HG03571 (cell line): ENCODE measurements at regions not wholly inside any gene's neighbourhood (a gene's known extent, or its start where the extent isn't known, plus 50 kb on each side); places are given as distances from the start of the nearest gene placed in this dataset.
"Not testable (repeated sequence)": the region's sequence is repeated elsewhere in the genome, so short reads cannot be mapped to it uniquely, and the experiment has no call there.

Experiments used
- ATAC-seq: cut with Tn5 transposase; IDR thresholded peaks from one replicate; pipeline ENCODE4 v1.9.1; 2021; ENCODE audit not compliant: unreplicated experiment

DNA sequence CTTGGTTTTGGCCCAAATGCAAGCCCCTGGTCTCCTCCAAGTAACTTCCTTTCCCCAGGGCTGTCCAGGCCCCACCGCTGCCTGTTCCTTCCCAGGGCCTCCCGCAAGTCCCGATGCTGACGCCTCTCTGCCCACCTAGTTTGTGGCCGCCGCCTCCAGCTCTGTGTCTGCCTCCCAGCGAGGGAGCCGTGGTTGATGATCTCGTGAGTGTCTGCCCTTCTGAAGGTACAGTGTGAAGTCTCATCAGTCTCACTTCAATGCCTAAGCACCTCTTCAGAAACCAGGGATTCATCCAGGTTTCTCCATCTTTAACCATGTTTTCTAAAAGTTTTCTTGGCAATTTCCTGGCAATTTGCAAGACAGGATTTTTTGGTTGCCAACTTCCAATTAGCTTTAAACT is 127.5 kb downstream of the TMEM121 start:
- not testable (repeated sequence) for ATAC-seq

DNA sequence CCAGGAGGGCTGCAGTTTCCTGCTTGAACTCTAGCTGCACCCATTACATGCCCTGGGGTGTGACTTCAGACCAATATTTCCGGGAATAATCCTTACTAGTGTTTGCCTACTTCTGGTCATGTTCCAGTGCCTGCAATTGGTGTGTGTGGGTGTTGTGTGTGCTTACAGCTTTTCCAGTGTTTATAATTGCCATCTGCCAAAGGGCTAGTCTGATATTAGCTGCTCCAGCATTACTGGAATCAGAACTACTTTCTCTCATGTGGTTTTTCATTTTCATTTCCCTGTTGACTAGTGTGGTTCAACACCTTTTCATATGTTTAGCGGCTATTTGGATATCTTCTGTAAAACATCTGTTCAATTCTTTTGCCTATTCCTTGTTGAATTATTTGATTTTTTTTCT is 132.9 kb downstream of the TMEM121 start:
- not testable (repeated sequence) for ATAC-seq

DNA sequence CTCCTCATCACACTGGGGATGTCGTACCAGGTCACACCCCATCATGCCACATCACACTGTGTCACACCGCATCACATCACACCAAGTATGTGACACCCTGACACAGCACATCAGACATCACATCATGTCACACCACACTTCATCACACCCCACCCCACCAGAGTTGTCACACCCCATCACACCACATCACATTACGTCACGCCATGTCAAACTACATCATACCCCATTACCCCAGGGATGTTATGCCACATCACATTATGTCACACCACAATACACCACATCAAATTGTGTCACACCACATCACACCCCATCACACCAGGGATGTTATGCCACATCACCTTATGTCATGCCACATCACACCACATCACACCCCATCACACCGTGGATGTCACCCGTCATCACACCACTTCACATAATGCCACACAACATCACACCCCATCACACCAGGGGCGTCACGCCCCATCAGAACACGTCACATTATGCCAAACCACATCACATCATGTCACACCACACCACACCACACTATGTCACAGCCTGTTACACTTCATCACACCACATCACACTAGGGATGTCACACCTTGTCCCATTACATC is 133.6 kb downstream of the TMEM121 start:
- no peak for ATAC-seq

DNA sequence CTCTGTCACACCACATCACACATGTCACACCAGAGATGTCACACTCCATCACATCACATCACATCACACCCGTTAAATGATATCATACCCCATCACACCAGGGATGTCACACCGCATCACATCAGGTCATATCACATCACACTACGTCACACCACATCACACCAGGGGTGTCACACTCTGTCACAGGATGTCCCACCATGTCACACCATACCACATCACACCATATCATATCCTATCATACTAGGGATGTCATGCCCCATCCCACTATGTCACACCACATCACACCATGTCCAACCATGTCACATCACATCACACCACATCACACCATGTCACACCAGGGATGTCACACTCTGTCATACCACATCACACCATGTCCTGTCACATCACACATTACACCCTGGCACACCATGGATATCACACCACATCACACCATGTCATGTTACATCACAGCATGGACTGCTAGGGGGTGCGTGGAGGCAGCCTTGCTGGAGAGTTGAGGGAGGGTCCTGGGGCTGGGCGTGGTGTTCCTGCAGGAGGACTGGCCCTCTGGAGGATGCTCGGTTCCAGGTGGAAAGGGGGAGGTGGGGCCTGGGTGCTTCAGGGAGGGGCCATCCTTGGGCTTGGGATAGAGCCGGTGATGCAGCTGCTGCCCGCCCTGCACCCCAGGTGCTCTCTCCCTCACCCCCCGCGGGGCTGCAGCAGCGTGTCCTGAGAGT is 134.6 kb downstream of the TMEM121 start:
- no peak for ATAC-seq

DNA sequence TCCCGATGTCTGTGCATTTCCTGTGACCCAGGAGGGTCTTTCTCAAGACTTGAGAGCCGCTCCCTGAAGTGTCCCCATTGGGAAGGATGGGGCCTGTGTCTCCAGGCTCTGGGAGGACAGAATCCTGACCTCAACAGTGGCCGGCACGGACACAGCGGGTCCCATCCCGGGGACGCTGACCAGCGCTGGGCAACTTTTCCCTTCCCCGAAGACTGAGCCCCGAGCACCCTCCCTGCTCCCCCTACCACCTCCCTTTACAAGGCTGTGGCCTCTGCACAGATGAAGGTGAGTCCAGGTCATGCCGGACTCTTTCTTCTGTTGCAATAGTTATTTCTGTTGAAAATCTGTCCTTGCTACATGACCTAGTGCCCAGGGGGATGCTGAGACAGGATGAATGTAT is 135.7 kb downstream of the TMEM121 start:
- not testable (repeated sequence) for ATAC-seq

DNA sequence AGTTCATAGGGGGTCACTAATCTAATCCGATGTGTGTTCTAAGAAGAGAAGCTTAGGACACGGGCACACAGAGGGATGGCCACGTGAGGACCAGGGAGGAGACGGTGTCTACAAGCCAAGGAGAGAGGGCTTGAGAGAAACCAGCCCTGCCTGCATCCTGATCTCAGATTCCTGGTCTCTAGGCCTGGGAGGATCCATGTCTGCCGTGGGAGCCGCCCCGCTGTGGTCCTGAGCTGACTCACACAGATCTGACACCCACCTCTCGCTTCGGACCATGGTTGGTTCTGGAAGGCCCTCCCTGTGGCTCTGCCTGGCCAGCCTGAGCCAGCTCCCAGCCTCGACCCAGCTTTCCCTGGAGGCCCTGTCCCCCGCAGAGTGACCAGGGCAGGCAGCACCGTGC is 136.2 kb downstream of the TMEM121 start:
- not testable (repeated sequence) for ATAC-seq

DNA sequence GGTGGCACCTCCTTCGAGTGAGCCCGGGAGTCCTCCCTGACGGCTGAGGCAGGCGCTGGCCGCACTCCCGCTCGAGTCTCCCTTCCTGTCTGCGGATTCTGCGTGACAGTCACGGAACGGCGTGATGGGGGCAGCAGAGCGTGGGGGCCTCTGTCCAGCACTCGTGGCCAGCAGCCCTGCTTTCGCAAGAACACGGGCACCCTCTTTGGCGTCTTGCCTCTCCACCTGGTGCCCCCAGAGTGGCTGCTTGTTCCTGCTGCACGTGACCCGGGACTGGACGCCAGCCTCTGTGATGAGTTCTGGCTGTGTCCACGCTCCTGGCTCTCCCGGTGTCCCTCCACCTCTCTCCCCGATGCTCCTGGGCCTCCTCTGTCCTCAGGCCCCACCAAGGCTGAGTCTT is 136.9 kb downstream of the TMEM121 start:
- ATAC-seq = not testable (repeated sequence)

DNA sequence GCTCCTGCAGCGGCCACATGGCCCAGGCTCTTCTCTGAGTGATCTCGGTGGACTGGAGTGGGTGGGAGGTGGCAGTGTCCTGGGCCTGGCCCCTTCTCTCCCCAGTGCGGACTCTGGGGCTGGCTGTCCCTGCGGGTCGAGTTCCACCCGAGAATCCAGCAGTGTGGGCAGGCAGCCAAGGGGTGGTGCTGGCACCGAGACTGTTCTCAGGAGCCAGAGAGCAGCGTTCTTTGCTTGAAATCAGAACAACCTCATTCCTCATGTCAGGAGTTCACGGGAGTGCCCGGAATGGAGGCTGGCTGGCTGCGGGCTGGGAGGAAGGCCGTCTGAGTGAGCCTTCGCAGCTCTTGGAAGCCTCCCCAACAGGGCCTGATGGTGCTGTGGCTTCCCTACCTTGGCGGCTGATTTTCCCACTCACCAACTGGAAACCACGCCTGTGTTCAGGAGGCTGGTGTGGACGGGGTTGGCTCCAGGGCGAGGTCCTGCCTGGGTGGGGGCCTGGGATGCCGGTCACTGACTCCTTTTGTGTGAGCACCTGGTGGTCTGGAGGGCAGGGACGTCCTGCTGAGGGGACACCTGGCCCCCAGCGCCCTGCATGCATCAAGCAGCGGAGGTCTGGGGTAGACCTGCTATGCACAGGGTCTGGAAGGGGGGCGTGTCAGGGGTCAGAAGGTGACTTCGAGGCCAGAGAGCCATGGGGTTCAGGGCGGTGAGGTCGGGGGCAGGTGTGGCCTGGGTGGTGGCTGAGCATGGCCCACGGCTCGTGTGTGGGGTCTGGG is 137.6 kb downstream of the TMEM121 start:
- not testable (repeated sequence) for ATAC-seq

DNA sequence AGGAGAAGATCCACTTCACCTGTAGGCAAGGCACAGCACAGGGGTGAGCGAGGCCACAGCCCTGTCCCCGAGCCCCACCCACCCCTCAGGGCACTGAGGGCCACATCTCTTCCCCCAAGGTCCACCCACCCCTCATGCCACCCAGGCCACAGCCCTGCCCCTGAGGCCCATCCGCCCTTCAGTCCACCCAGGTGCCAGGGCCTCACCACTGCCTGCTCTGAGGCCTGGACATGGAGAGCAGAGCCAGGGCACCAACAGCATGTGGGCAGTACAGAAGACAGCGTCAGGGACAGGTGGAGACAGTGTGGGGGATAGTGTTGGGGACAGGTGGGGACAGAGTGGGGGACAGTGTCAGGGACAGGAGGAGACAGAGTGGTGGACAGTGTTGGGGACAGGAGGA is 138.3 kb downstream of the TMEM121 start:
- ATAC-seq = no peak

DNA sequence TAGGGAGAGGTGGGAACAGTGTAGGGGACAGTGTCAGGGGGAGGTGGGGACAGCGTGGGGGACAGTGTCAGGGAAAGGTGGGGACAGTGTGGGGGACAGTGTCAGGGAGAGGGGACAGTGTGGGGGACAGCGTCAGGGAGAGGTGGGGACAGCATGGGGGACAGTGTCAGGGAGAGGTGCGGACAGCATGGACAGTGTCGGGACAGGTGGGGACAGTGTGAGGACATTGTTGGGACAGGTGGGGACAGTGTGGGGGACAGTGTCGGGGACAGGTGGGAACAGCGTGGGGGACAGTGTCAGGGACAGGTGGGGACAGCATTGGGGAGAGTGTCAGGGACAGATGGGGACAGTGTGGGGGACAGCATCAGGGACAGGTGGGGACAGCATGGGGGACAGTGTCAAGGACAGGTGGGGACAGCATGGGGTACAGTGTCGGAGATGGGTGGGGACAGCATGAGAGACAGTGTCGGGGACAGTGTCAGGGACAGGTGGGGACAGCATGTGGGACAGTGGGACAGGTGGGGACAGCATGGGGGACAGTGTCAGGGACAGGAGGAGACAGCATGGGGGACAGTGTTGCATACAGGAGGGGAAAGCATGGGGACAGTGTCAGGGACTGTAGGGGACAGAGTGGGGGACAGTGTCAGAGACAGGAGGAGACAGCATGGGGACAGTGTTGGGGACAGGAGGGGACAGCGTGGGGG is 139.0 kb downstream of the TMEM121 start:
- no peak for ATAC-seq

DNA sequence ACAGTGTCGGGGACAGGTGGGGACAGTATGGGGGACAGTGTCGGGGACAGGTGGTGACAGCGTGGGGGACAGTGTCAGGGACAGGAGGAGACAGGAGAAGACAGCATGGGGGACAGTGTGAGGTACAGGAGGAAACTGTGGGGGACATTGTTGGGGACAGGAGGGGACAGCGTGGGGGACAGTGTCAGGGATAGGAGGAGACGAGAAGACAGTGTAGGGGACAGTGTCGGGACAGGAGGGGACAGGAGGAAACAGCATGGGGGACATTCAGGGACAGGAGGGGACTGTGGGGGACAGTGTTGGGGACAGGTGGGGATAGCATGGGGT is 139.5 kb downstream of the TMEM121 start:
- ATAC-seq = no peak

DNA sequence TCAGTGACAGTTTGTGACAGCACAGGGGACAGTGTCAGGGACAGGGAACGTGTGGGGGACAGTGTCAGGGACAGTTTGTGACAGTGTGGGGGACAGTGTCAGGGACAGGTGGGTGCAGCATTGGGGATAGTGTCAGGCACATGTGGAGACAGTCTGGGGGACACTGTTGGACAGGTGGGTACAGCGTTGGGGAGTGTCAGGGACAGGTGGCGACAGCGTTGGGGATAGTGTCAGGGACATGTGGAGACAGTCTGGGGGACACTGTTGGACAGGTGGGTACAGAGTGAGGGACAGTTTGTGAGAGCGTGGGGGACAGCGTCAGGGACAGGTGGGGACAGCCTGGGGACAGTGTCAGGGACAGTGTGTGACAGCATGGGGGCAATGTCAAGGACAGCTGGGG is 140.0 kb downstream of the TMEM121 start:
- no peak for ATAC-seq

DNA sequence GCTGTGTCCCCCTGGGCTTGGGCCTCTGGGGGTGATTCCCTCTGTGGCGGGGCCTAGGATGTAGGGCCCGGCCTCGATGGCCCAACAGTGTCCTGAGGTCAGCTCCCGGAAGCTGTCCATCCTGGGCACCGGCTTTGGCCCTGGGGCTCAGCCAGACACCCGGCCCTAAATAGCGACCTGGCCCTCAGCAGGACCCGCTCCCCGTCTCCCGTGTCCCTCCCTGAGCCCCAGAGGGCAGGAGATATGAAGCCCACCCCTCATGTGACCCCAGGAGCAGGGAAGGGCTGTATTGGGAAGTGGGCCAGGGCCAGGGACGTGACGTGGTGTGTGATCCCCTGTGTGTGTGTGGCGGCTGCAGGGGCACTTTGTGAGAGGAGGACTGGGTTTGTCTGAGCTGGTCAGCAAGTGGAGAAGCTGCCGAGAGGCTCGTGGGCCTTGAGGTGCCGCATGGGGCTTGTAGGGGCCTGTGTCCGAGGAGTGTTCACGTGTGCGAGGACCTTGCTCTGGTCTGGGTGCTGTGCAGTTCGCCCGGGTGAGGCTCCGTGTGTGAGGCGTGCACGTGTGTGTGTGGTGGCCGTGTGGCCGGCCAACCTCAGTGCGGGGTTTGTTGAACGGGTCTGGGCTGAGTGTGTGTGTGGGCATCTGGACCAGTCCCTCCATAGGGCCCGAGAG is 140.7 kb downstream of the TMEM121 start:
- not testable (repeated sequence) for ATAC-seq

DNA sequence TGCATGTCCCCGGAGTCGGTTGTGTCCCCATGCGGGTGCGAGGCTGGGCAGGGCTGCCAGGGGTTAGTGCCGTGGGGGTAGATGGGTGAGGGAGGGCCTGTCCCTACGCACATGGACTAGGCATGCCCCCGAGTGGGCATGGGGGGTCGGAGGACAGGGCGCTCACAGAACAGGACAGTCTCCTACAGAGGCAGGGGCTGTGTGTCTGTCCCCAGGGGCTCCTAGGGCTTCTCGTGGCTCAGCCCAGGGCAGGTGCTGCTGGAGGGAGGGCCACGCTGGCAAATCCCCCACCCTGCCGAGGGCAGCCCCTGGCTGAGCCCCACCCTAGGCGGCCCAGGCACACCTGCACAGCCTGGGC is 141.3 kb downstream of the TMEM121 start:
- not testable (repeated sequence) for ATAC-seq

DNA sequence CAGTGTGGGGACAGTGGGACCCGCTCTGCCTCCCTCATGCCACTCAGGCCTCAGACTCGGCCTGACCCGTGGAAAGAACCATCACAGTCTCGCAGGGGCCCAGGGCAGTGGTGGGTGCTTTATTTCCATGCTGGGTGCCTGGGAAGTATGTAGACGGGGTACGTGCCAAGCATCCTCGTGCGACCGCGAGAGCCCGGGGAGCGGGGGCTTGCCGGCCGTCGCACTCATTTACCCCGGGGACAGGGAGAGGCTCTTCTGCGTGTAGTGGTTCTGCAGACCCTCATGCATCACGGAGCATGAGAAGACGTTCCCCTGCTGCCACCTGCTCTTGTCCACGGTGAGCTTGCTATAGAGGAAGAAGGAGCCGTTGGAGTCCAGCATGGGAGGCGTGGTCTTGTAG is 141.6 kb downstream of the TMEM121 start:
- not testable (repeated sequence) for ATAC-seq

DNA sequence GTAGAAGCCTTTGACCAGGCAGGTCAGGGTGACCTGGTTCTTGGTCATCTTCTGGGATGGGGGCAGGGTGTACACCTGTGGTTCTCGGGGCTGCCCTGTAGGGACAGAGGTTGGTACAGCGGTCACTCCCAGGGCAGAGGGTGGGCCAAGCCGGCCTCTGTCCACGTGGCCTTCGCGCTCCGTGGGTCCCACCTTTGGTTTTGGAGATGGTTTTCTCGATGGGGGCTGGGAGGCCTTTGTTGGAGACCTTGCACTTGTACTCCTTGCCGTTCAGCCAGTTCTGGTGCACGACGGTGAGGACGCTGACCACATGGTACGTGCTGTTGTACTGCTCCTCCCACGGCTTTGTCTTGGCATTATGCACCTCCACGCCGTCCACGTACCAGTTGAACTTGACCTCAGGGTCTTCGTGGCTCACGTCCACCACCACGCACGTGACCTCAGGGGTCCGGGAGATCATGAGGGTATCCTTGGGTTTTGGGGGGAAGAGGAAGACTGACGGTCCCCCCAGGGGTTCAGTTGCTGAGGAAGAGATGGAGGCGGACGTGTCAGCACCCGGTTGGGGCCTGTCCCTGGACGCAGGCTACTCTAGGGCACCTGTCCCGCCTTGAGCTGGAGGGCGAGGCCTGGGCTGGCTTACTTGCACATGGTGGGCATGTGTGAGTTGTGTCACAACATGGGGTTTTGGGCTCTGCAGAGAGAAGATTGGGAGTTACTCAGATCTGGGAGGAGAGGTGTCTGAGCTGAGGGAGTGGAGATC is 142.3 kb downstream of the TMEM121 start:
- ATAC-seq = not testable (repeated sequence)

DNA sequence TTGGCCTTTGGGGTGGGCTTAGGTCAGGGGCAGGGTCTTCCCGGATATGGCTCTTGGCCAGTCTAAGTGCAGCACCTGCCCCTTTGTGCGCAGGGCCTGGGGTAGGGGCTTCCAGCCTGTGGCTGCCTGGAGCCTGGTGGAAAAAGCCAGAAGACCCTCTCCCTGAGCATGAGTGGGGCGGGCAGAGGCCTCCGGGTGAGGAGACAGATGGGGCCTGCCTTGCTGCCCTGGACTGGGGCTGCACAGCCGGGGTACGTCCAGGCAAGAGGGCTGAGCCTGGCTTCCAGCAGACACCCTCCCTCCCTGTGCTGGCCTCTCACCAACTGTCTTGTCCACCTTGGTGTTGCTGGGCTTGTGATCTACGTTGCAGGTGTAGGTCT is 142.8 kb downstream of the TMEM121 start:
- ATAC-seq = not testable (repeated sequence)

DNA sequence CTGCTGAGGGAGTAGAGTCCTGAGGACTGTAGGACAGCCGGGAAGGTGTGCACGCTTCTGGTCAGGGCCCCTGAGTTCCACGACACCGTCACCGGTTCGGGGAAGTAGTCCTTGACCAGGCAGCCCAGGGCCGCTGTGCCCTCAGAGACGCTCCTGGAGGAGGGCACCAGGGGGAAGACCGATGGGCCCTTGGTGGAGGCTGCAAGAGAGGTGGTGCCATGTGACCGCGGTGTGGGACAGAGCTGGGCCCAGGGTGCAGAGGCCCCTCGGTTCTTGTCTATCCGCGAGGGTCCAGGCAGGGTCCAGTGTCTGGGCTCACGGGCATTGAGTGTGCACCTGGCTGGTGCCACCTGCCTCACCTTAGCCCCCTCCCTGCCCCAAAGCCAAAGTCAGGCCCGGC is 143.3 kb downstream of the TMEM121 start:
- not testable (repeated sequence) for ATAC-seq

DNA sequence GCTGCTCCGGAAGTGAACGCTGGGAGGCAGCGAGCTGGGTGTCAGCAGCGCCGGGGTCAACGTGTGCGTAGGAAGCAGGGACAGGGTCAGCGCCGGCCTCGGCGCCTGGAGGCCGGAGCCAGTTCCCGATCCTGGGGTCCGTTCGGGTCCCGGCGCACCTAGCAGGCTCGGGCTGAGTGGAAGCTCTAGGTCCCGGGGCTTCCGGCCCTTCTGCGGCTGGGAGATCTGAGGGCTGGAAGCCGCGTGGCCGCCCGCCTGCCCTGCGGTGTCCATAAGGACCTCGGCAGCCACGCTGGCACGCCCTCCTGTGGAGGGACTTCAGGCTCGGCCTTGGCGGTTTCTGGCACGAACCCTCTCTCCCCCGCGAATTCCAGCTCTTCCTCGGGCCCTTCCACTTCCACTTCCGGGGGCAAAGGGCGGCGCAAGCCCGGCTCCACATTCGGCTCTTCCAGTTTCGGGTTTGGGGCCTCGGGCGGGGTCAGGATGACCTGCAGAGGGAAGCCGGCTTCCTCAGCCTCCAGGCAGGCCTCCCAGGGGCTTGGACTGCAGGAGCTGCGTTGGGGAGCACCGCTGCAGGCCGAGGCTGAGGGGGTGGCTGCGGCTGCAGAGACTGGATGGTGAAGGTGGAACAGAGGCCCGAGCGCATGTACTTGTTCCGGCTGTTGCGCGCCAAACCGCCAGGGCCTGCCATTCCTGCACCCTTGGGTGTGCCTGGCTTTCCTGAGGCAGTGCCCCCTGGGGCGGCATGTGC is 146.2 kb downstream of the TMEM121 start:
- ATAC-seq = not testable (repeated sequence)

DNA sequence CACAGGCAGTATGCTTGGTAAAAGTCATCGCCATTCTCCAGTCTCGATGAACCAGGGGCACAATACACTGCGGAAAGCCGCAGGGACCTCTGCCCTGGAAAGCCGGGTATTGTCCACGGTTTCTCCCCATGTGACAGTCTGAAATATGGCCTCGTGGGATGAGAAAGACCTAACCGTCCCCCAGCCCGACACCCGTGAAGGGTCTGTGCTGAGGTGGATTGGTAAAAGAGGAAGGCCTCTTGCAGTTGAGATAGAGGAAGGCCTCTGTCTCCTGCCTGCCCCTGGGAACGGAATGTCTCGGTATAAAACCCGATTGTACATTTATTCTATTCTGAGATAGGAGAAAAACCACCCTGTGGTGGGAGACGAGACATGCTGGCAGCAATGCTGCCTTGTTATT is 149.1 kb downstream of the TMEM121 start:
- not testable (repeated sequence) for ATAC-seq
